Nephron progenitor cell (in vitro differentiated cells): ENCODE measurements at regions not wholly inside any gene's neighbourhood (a gene's known extent, or its start where the extent isn't known, plus 50 kb on each side); places are given as distances from the start of the nearest gene placed in this dataset.

Experiments
- DNase-seq: peaks from one replicate; pipeline ENCODE4 v3.0.0; 2021
- H3K27ac Mint-ChIP-seq: 2 replicates; pipeline ENCODE4 v1.8.0; 2021; ENCODE audit warnings: mild to moderate bottlenecking, moderate library complexity, mixed read lengths
- H3K27me3 Mint-ChIP-seq: 2 replicates; pipeline ENCODE4 v1.8.0; 2021; ENCODE audit warnings: mild to moderate bottlenecking, low read depth, mixed read lengths; ENCODE audit not compliant: poor library complexity
- H3K36me3 Mint-ChIP-seq: 2 replicates; pipeline ENCODE4 v1.8.0; 2021; ENCODE audit warnings: low read depth, mixed read lengths
- H3K4me1 Mint-ChIP-seq: 2 replicates; pipeline ENCODE4 v1.8.0; 2021; ENCODE audit warnings: mixed read lengths
- H3K4me3 Mint-ChIP-seq: 2 replicates; pipeline ENCODE4 v1.8.0; 2021; ENCODE audit warnings: mild to moderate bottlenecking, moderate library complexity, mixed read lengths
- H3K9me3 Mint-ChIP-seq: 2 replicates; pipeline ENCODE4 v1.8.0; 2021; ENCODE audit warnings: mild to moderate bottlenecking, moderate library complexity, mixed read lengths
- TF ChIP-seq, protein P1 (sequence below): fragments of 200-600 bp; sonication (generic); IDR thresholded peaks from 2 replicates; pipeline ENCODE4 v1.5.0; 2021; ENCODE audit warnings: antibody characterized with exemption

DNA sequence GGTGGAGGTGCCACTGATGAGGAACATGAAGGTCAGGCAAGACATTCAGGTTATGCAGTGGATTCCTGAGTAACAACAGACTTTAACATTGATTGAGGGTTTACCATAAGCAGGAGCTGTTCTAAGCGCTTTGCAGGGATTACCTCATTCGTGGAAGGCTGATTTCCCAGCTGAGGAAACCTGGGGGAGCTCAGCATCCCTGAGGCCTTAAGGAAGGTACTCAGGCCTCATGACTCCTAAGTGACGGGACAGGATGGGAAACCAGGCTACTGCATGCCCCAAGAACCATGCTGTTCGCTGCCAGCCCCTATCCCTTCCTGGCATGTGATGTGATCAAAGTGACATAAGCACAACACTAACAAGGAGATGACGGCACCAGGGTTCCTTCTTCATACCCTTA lies 143.6 kb upstream of the NFE2L3 start:
- no peak overlapping the region for H3K4me3 Mint-ChIP-seq
- TF ChIP-seq, protein P1, sequence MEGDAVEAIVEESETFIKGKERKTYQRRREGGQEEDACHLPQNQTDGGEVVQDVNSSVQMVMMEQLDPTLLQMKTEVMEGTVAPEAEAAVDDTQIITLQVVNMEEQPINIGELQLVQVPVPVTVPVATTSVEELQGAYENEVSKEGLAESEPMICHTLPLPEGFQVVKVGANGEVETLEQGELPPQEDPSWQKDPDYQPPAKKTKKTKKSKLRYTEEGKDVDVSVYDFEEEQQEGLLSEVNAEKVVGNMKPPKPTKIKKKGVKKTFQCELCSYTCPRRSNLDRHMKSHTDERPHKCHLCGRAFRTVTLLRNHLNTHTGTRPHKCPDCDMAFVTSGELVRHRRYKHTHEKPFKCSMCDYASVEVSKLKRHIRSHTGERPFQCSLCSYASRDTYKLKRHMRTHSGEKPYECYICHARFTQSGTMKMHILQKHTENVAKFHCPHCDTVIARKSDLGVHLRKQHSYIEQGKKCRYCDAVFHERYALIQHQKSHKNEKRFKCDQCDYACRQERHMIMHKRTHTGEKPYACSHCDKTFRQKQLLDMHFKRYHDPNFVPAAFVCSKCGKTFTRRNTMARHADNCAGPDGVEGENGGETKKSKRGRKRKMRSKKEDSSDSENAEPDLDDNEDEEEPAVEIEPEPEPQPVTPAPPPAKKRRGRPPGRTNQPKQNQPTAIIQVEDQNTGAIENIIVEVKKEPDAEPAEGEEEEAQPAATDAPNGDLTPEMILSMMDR: no peak
- peaks cover 7% of the 10 kb centered on the region for H3K27me3 Mint-ChIP-seq
- H3K27ac Mint-ChIP-seq: no peak overlapping the region
- peaks cover 5% of the 10 kb centered on the region for H3K4me1 Mint-ChIP-seq
- no peaks in the 10 kb centered on the region for H3K36me3 Mint-ChIP-seq
- no peak for DNase-seq
- no peaks in the 10 kb centered on the region for H3K9me3 Mint-ChIP-seq

DNA sequence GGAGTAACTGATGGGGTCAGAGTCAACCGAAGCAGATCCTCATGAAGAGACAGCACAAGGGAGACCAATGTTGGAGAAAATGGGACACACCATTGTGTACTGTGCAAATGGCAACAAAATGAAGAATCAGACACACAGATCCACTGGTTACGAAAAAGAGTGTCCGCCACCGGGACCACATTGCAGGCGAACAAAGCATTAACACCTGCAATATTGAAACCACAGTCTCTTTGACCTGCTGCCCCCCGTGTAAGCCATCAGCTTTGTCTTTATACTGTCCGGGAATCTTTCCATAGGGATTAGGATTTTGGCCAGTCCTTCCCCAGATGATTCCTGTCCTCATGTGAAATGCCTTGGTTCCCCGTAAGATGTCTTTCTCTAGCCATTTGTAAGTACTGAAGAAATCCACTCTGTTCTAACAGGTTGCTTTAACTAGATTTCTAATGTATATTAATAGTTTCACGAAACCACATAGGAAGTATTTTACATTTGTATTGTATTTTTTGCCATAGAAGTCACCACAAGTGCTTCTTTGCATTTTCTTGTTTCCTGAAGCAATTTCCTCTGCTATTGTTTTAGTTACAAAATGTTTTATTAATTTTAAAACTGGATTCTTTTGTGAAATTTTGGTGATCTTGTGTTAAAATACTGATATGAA lies 140.8 kb upstream of the NFE2L3 start:
- Mint-ChIP-seq H3K9me3 (peaks cover 8% of the 10 kb centered on the region), H3K36me3 (no peaks in the 10 kb centered on the region), H3K4me3 (no peak overlapping the region), H3K27ac (no peak overlapping the region), H3K27me3 (peaks cover 5% of the 10 kb centered on the region), H3K4me1 (peaks cover 5% of the 10 kb centered on the region)
- no peak for DNase-seq
- TF ChIP-seq, protein P1: no peak

GRCh38 chr7:26013551-26014083 lies 138.4 kb upstream of the NFE2L3 start:
- H3K27me3 Mint-ChIP-seq: no peaks in the 10 kb centered on the region
- H3K4me3 Mint-ChIP-seq: no peak overlapping the region

DNA sequence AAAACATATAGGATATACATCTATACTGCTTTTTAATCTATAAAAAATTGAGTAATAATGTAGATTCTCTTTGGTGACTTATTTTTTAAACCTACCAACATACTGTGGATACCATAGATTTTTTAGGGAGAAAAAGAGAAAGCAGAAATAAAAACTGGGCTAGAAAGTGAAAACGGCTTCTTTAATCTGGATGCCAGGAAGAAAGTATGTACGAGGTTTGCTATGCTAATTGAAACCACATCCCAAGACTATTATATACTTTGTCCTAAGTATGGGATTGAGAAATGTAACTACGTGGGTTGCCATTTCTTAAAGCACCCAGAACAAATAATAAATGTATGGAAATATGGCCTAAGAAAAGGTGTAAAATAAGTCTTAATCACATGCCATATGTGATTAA lies 129.0 kb upstream of the NFE2L3 start:
- no peak overlapping the region for H3K4me3 Mint-ChIP-seq
- H3K27me3 Mint-ChIP-seq: no peaks in the 10 kb centered on the region
- DNase-seq: no peak
- peaks cover 1% of the 10 kb centered on the region for H3K9me3 Mint-ChIP-seq
- no peaks in the 10 kb centered on the region for H3K36me3 Mint-ChIP-seq
- no peaks in the 10 kb centered on the region for H3K4me1 Mint-ChIP-seq
- TF ChIP-seq, protein P1: no peak
- H3K27ac Mint-ChIP-seq: no peak overlapping the region

More at GRCh38 chr7:26013551-26014083, 138.4 kb upstream of the NFE2L3 start:
- DNase-seq: no peak
- H3K27ac Mint-ChIP-seq: no peak overlapping the region
- no peaks in the 10 kb centered on the region for H3K4me1 Mint-ChIP-seq
- TF ChIP-seq, protein P1: no peak
- no peaks in the 10 kb centered on the region for H3K36me3 Mint-ChIP-seq
- H3K9me3 Mint-ChIP-seq: peaks cover 24% of the 10 kb centered on the region

DNA sequence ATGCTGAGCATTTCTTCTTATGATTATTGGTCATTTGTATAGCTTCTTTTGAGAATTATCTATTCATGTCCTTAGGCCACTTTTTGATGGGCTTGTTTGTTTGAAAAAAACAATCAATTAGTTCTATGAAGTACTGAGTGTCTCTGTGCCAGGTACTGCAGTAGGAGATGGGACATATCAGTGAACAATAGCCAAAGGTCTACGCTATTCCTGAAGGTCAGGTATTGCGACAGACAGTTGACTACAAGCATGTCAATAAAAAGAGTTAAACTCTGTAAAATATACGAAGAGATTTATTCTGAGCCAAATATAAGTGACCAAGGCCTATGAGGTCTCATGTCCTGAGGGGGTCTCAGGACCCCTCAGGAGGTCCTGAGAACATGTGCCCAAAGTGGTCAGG lies 122.1 kb upstream of the NFE2L3 start:
- DNase-seq: no peak
- TF ChIP-seq, protein P1: no peak
- no peaks in the 10 kb centered on the region for H3K9me3 Mint-ChIP-seq
- H3K27ac Mint-ChIP-seq: no peak overlapping the region
- H3K4me1 Mint-ChIP-seq: no peaks in the 10 kb centered on the region
- no peaks in the 10 kb centered on the region for H3K36me3 Mint-ChIP-seq
- peaks cover 9% of the 10 kb centered on the region for H3K27me3 Mint-ChIP-seq
- H3K4me3 Mint-ChIP-seq: no peak overlapping the region

GRCh38 chr7:26034391-26034790 lies 117.6 kb upstream of the NFE2L3 start:
- H3K4me1 Mint-ChIP-seq: peaks cover 18% of the 10 kb centered on the region
- no peak overlapping the region for H3K4me3 Mint-ChIP-seq
- H3K36me3 Mint-ChIP-seq: no peaks in the 10 kb centered on the region
- no peak overlapping the region for H3K27ac Mint-ChIP-seq
- H3K27me3 Mint-ChIP-seq: peaks cover 16% of the 10 kb centered on the region
- TF ChIP-seq, protein P1: no peak
- H3K9me3 Mint-ChIP-seq: peaks cover 4% of the 10 kb centered on the region
- no peak for DNase-seq
